ENCODE measurements at regions not wholly inside any gene's neighbourhood (a gene's known extent, or its start where the extent isn't known, plus 50 kb on each side); places are given as distances from the start of the nearest gene placed in this dataset.

GRCh38 chr2:34069604-34070003 lies 470.5 kb upstream of the FAM98A start:
- ChIA-PET CTCF (ENCODE audit: partially characterized antibody) (interaction anchor here (1.3 kb wide), 1 partner anchor 26 kb away, joined by 4 read pairs; no protein-coding TSS in a partner anchor), POLR2A (ENCODE audit: partially characterized antibody) (no interaction called here)
- no peaks in the 10 kb centered on the region for H3K4me1 ChIP-seq (ENCODE audit: insufficient read depth, low read length)
- no peak overlapping the region for H3K4me3 Mint-ChIP-seq
- H3K36me3 ChIP-seq (ENCODE audit: insufficient read depth, low read length) = no peaks in the 10 kb centered on the region
- peaks cover 0 to 2% (median 0%) of the 10 kb centered on the region in 8 donors for H3K9me3 Mint-ChIP-seq
- H3K36me3 Mint-ChIP-seq = no peaks in the 10 kb centered on the region
- no peak for DNase-seq
- no peaks in the 10 kb centered on the region for H3K4me1 Mint-ChIP-seq
- H3K27me3 Mint-ChIP-seq = peaks cover 0 to 1% of the 10 kb centered on the region in 2 donors
- H3K27ac ChIP-seq (ENCODE audit: low read depth, low read length) = no peak overlapping the region
- no peaks in the 10 kb centered on the region for H3K9me3 ChIP-seq (ENCODE audit: control insufficient read depth in 1 of 2, low read length in 2 of 2)
- no peak overlapping the region for H3K27ac Mint-ChIP-seq
- H3K27me3 ChIP-seq (ENCODE audit: insufficient read depth, low read length) = no peaks in the 10 kb centered on the region
- intact Hi-C loops (cut with micrococcal nuclease) = no loop called here
- no peak overlapping the region for H3K4me3 ChIP-seq (ENCODE audit: low read length in 2 of 2)

DNA sequence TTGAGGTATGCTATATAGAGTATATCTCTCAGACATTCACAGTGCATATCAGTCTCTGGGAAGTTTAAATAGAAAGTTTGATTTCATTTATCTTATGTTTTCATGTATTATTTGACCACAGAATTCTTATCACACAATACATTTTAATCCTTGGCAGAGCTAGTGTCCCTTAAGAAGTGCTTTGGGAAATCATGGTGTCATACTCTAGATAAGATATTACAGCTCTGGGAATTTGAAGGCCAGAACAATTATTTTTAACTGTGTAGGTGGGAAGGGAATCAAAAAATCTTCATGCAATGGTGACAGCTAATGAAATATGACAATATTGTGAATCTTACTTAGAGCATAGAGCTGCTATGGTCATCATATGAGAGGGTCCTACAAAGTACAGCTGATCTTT lies 451.3 kb upstream of the FAM98A start:
- DNase-seq = no peak
- Histone ChIP-seq H3K36me3 (ENCODE audit: insufficient read depth, low read length) (no peaks in the 10 kb centered on the region), H3K9me3 (ENCODE audit: control insufficient read depth in 1 of 2, low read length in 2 of 2) (no peaks in the 10 kb centered on the region), H3K4me3 (ENCODE audit: low read length in 2 of 2) (no peak overlapping the region), H3K27ac (ENCODE audit: low read depth, low read length) (no peak overlapping the region), H3K4me1 (ENCODE audit: insufficient read depth, low read length) (no peaks in the 10 kb centered on the region), H3K27me3 (ENCODE audit: insufficient read depth, low read length) (no peaks in the 10 kb centered on the region)
- Mint-ChIP-seq H3K36me3 (no peaks in the 10 kb centered on the region), H3K27me3 (no peaks in the 10 kb centered on the region), H3K4me1 (no peaks in the 10 kb centered on the region), H3K9me3 (peaks cover 0 to 2% (median 0%) of the 10 kb centered on the region in 8 donors), H3K27ac (no peak overlapping the region), H3K4me3 (no peak overlapping the region)
- POLR2A ChIA-PET (ENCODE audit: partially characterized antibody) = no interaction called here
- CTCF ChIA-PET (ENCODE audit: partially characterized antibody) = no interaction called here
- intact Hi-C loops (cut with micrococcal nuclease) = no loop called here

- H3K27me3 ChIP-seq (ENCODE audit: insufficient read depth, low read length) = no peaks in the 10 kb centered on the region
- Mint-ChIP-seq H3K9me3 (peaks cover 0 to 2% (median 0%) of the 10 kb centered on the region in 8 donors), H3K27ac (no peak overlapping the region), H3K36me3 (no peaks in the 10 kb centered on the region), H3K27me3 (no peaks in the 10 kb centered on the region), H3K4me1 (no peaks in the 10 kb centered on the region), H3K4me3 (no peak overlapping the region)
- no peaks in the 10 kb centered on the region for H3K4me1 ChIP-seq (ENCODE audit: insufficient read depth, low read length)
- ChIA-PET CTCF (ENCODE audit: partially characterized antibody) (no interaction called here), POLR2A (ENCODE audit: partially characterized antibody) (no interaction called here)
- intact Hi-C loops (cut with micrococcal nuclease) = no loop called here
- no peak overlapping the region for H3K27ac ChIP-seq (ENCODE audit: low read depth, low read length)
- DNase-seq = no peak
- no peaks in the 10 kb centered on the region for H3K36me3 ChIP-seq (ENCODE audit: insufficient read depth, low read length)
- H3K4me3 ChIP-seq (ENCODE audit: low read length in 2 of 2) = no peak overlapping the region
- no peaks in the 10 kb centered on the region for H3K9me3 ChIP-seq (ENCODE audit: control insufficient read depth in 1 of 2, low read length in 2 of 2)
Observed at GRCh38 chr2:34045101-34045655, 446.1 kb upstream of the FAM98A start.

DNA sequence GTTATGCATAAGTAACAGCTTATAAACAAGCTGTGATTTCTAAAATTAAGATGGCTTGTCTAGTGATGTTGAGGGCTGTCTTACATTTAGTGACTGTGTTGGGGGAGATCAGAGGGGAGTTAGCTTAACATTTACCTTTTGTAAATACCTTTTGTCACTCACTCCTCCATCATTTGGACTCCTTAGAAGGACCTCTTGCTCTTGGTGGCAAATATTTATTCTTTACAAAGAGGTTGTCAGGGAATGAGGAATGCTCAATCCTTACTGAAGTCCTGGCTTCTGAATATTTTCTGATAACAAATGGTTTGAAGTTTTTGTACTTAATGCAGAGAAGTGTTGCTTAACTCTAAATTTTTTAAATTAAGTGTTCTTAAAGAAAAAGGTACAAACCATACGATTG lies 438.8 kb upstream of the FAM98A start:
- Histone ChIP-seq H3K4me1 (ENCODE audit: insufficient read depth, low read length) (no peaks in the 10 kb centered on the region), H3K27ac (ENCODE audit: low read depth, low read length) (no peak overlapping the region), H3K9me3 (ENCODE audit: control insufficient read depth in 1 of 2, low read length in 2 of 2) (no peaks in the 10 kb centered on the region), H3K27me3 (ENCODE audit: insufficient read depth, low read length) (no peaks in the 10 kb centered on the region), H3K36me3 (ENCODE audit: insufficient read depth, low read length) (no peaks in the 10 kb centered on the region), H3K4me3 (ENCODE audit: low read length in 2 of 2) (no peak overlapping the region)
- no peak overlapping the region for H3K27ac Mint-ChIP-seq
- H3K9me3 Mint-ChIP-seq = no peaks in the 10 kb centered on the region
- intact Hi-C loops (cut with micrococcal nuclease) = no loop called here
- no peaks in the 10 kb centered on the region for H3K27me3 Mint-ChIP-seq
- ChIA-PET POLR2A (ENCODE audit: partially characterized antibody) (no interaction called here), CTCF (ENCODE audit: partially characterized antibody) (no interaction called here)
- H3K4me3 Mint-ChIP-seq = no peak overlapping the region
- H3K4me1 Mint-ChIP-seq = no peaks in the 10 kb centered on the region
- no peaks in the 10 kb centered on the region for H3K36me3 Mint-ChIP-seq
- DNase-seq = no peak

DNA sequence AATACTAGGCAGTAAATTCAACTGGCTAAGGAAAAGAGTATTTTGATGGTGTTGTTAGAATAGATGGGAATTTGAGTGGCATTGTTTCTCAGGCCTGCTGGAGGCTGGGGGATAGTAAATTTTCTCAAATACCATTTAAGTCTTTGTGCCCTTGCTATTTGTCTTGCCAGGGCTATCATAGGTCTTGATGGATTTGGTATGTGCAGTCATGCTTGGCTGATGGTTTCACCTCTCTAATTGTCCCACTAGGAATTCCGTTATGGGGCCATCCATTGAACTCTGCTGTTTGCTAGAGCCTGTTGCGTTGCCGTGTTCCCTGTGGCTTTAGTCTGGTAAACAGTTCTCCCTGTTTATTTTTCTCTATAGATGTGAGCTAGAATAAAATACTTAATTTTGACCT lies 438.1 kb upstream of the FAM98A start:
- H3K36me3 ChIP-seq (ENCODE audit: insufficient read depth, low read length) = no peaks in the 10 kb centered on the region
- no peak overlapping the region for H3K27ac Mint-ChIP-seq
- H3K9me3 Mint-ChIP-seq = no peaks in the 10 kb centered on the region
- H3K4me3 ChIP-seq (ENCODE audit: low read length in 2 of 2) = no peak overlapping the region
- H3K4me3 Mint-ChIP-seq = no peak overlapping the region
- H3K4me1 ChIP-seq (ENCODE audit: insufficient read depth, low read length) = no peaks in the 10 kb centered on the region
- intact Hi-C loops (cut with micrococcal nuclease) = no loop called here
- H3K27ac ChIP-seq (ENCODE audit: low read depth, low read length) = no peak overlapping the region
- no peaks in the 10 kb centered on the region for H3K9me3 ChIP-seq (ENCODE audit: control insufficient read depth in 1 of 2, low read length in 2 of 2)
- no peak for DNase-seq
- POLR2A ChIA-PET (ENCODE audit: partially characterized antibody) = no interaction called here
- no peaks in the 10 kb centered on the region for H3K27me3 Mint-ChIP-seq
- H3K4me1 Mint-ChIP-seq = no peaks in the 10 kb centered on the region
- no peaks in the 10 kb centered on the region for H3K27me3 ChIP-seq (ENCODE audit: insufficient read depth, low read length)
- CTCF ChIA-PET (ENCODE audit: partially characterized antibody) = no interaction called here
- H3K36me3 Mint-ChIP-seq = no peaks in the 10 kb centered on the region

DNA sequence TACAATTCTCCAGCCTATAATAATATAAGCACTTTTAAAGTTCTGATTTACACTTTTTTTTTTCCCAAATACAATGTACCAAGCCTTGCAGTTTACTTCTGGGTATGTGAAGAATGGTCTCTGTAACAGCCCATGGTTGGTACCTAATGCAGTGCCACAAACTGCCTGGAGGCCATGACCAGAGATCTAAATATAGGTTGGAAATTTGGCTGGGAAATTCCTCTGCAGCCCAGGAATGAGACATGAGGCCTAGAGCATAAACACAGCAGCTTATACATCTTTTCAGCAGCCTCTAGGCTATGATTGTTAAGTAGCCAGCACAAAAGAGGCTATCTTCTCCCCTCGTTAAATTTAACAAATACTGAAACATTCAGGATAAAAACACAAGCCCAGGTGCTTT lies 432.0 kb upstream of the FAM98A start:
- Mint-ChIP-seq H3K9me3 (peaks cover 0 to 2% (median 0%) of the 10 kb centered on the region in 8 donors), H3K36me3 (no peaks in the 10 kb centered on the region), H3K4me3 (no peak overlapping the region), H3K27me3 (no peaks in the 10 kb centered on the region), H3K4me1 (no peaks in the 10 kb centered on the region), H3K27ac (no peak overlapping the region)
- CTCF ChIA-PET (ENCODE audit: partially characterized antibody) = no interaction called here
- H3K4me1 ChIP-seq (ENCODE audit: insufficient read depth, low read length) = no peaks in the 10 kb centered on the region
- DNase-seq = no peak
- no peaks in the 10 kb centered on the region for H3K27me3 ChIP-seq (ENCODE audit: insufficient read depth, low read length)
- H3K4me3 ChIP-seq (ENCODE audit: low read length in 2 of 2) = no peak overlapping the region
- POLR2A ChIA-PET (ENCODE audit: partially characterized antibody) = no interaction called here
- H3K27ac ChIP-seq (ENCODE audit: low read depth, low read length) = no peak overlapping the region
- H3K36me3 ChIP-seq (ENCODE audit: insufficient read depth, low read length) = no peaks in the 10 kb centered on the region
- no peaks in the 10 kb centered on the region for H3K9me3 ChIP-seq (ENCODE audit: control insufficient read depth in 1 of 2, low read length in 2 of 2)
- intact Hi-C loops (cut with micrococcal nuclease) = no loop called here

GRCh38 chr2:34030273-34030672 lies 431.2 kb upstream of the FAM98A start:
- intact Hi-C loops (cut with micrococcal nuclease) = no loop called here
- Histone ChIP-seq H3K9me3 (ENCODE audit: control insufficient read depth in 1 of 2, low read length in 2 of 2) (no peaks in the 10 kb centered on the region), H3K36me3 (ENCODE audit: insufficient read depth, low read length) (no peaks in the 10 kb centered on the region), H3K27me3 (ENCODE audit: insufficient read depth, low read length) (no peaks in the 10 kb centered on the region), H3K4me3 (ENCODE audit: low read length in 2 of 2) (no peak overlapping the region), H3K27ac (ENCODE audit: low read depth, low read length) (no peak overlapping the region), H3K4me1 (ENCODE audit: insufficient read depth, low read length) (no peaks in the 10 kb centered on the region)
- DNase-seq = no peak
- no peak overlapping the region for H3K27ac Mint-ChIP-seq
- no peaks in the 10 kb centered on the region for H3K4me1 Mint-ChIP-seq
- H3K27me3 Mint-ChIP-seq = no peaks in the 10 kb centered on the region
- CTCF ChIA-PET (ENCODE audit: partially characterized antibody) = no interaction called here
- H3K4me3 Mint-ChIP-seq = no peak overlapping the region
- no peaks in the 10 kb centered on the region for H3K36me3 Mint-ChIP-seq
- POLR2A ChIA-PET (ENCODE audit: partially characterized antibody) = no interaction called here
- H3K9me3 Mint-ChIP-seq = peaks cover 0 to 2% (median 0%) of the 10 kb centered on the region in 8 donors

GRCh38 chr2:34029073-34029472 lies 430.0 kb upstream of the FAM98A start:
- Mint-ChIP-seq H3K27me3 (no peaks in the 10 kb centered on the region), H3K4me3 (no peak overlapping the region), H3K27ac (no peak overlapping the region), H3K4me1 (no peaks in the 10 kb centered on the region), H3K9me3 (peaks cover 0 to 2% (median 0%) of the 10 kb centered on the region in 8 donors), H3K36me3 (no peaks in the 10 kb centered on the region)
- Histone ChIP-seq H3K27ac (ENCODE audit: low read depth, low read length) (no peak overlapping the region), H3K36me3 (ENCODE audit: insufficient read depth, low read length) (no peaks in the 10 kb centered on the region), H3K9me3 (ENCODE audit: control insufficient read depth in 1 of 2, low read length in 2 of 2) (no peaks in the 10 kb centered on the region), H3K4me1 (ENCODE audit: insufficient read depth, low read length) (no peaks in the 10 kb centered on the region), H3K4me3 (ENCODE audit: low read length in 2 of 2) (no peak overlapping the region), H3K27me3 (ENCODE audit: insufficient read depth, low read length) (no peaks in the 10 kb centered on the region)
- ChIA-PET POLR2A (ENCODE audit: partially characterized antibody) (no interaction called here), CTCF (ENCODE audit: partially characterized antibody) (no interaction called here)
- DNase-seq = no peak
- intact Hi-C loops (cut with micrococcal nuclease) = no loop called here

Data from CD4-positive, alpha-beta memory T cell (primary cell).